ENCODE measurements at regions not wholly inside any gene's neighbourhood (a gene's known extent, or its start where the extent isn't known, plus 50 kb on each side); places are given as distances from the start of the nearest gene placed in this dataset.
"Not testable (repeated sequence)": the region's sequence is repeated elsewhere in the genome, so short reads cannot be mapped to it uniquely, and the experiment has no call there.

GRCh38 chrX:130502016-130502570 is 100.3 kb downstream of the RBMX2 start:
- no peak overlapping the region for H3K4me2 ChIP-seq
- TF ChIP-seq MAFK (IDR thresholded peaks at IDR 0.05; ENCODE audit: partially characterized antibody): peak; percentile 85
- TF ChIP-seq NPAS2 (CRISPR knock-in tag; IDR thresholded peaks at IDR 0.05; ENCODE audit: borderline replicate concordance): no peak
- TF ChIP-seq PHF8 (IDR thresholded peaks at IDR 0.05; ENCODE audit: borderline replicate concordance, low read depth): no peak
- WGBS (ENCODE audit: missing lambda C conversion rate): 11% methylated on average over 3 of the region's 3 CpGs
- H3K4me1 ChIP-seq: no peaks in the 10 kb centered on the region
- no peak for DNase-seq (ENCODE audit: low read depth in 1 of 2, low spot score in 1 of 2)
- ChIA-PET POLR2A (no interaction called here), CTCF (no interaction called here)
- FAIRE-seq: peak; percentile 80
- H3K4me3 ChIP-seq: no peak overlapping the region
- H3K9me3 ChIP-seq: no peaks in the 10 kb centered on the region
- ATAC-seq: no peak
- no peak overlapping the region for H3K27ac ChIP-seq

- ChIA-PET CTCF (no interaction called here), POLR2A (no interaction called here)
- ATAC-seq: no peak
- no peak for FAIRE-seq
- WGBS (ENCODE audit: missing lambda C conversion rate): 86% methylated on average over 2 of the region's 2 CpGs
- TF ChIP-seq CTCF (IDR thresholded peaks at IDR 0.05): no peak
- TF ChIP-seq ZFP36 (IDR thresholded peaks at IDR 0.05; ENCODE audit: borderline replicate concordance, partially characterized antibody): no peak
- TF ChIP-seq EP300 (IDR thresholded peaks at IDR 0.05): no peak
- TF ChIP-seq CHD2 (IDR thresholded peaks at IDR 0.05; ENCODE audit: low read length, partially characterized antibody): no peak
- TF ChIP-seq MAZ (IDR thresholded peaks at IDR 0.05; ENCODE audit: borderline replicate concordance, low read depth, low read length): no peak
- no peak for TF ChIP-seq BHLHE40 (IDR thresholded peaks at IDR 0.05; ENCODE audit: low read depth, low read length)
- H3K4me1 ChIP-seq: no peaks in the 10 kb centered on the region
- H3K4me3 ChIP-seq: no peak overlapping the region
- DNase-seq (ENCODE audit: low read depth in 1 of 2, low spot score in 1 of 2): no peak
- no peak overlapping the region for H3K4me2 ChIP-seq
- H3K27ac ChIP-seq: no peak overlapping the region
- H3K9me3 ChIP-seq: no peaks in the 10 kb centered on the region
Observed at GRCh38 chrX:130504019-130504418, 102.2 kb downstream of the RBMX2 start.

- no peak overlapping the region for H3K27ac ChIP-seq
- H3K4me2 ChIP-seq: no peak overlapping the region
- H3K4me3 ChIP-seq: no peak overlapping the region
- ATAC-seq: no peak
- H3K9me3 ChIP-seq: no peaks in the 10 kb centered on the region
- CTCF ChIA-PET: no interaction called here
- TF ChIP-seq PHF8 (IDR thresholded peaks at IDR 0.05; ENCODE audit: borderline replicate concordance, low read depth): no peak
- no peak for TF ChIP-seq FOSL2 (IDR thresholded peaks at IDR 0.05)
- TF ChIP-seq FOSL2 (CRISPR knock-in tag; IDR thresholded peaks at IDR 0.05): no peak
- no peak for TF ChIP-seq MYC (IDR thresholded peaks at IDR 0.05; ENCODE audit: borderline replicate concordance, low read length)
- TF ChIP-seq CBX2 (IDR thresholded peaks at IDR 0.05; ENCODE audit: borderline replicate concordance, low read depth): no peak
- TF ChIP-seq NPAS2 (CRISPR knock-in tag; IDR thresholded peaks at IDR 0.05; ENCODE audit: borderline replicate concordance): no peak
- TF ChIP-seq KDM5A (IDR thresholded peaks at IDR 0.05): no peak
- no peak for TF ChIP-seq TP53 (CRISPR knock-in tag; IDR thresholded peaks at IDR 0.05)
- no peak for TF ChIP-seq POLR2A (IDR thresholded peaks at IDR 0.05; ENCODE audit: low read length)
- no peak for TF ChIP-seq FOXS1 (CRISPR knock-in tag; IDR thresholded peaks at IDR 0.05)
- TF ChIP-seq RFX5 (IDR thresholded peaks at IDR 0.05): no peak
- no peaks in the 10 kb centered on the region for H3K4me1 ChIP-seq
- FAIRE-seq: no peak
- 47% methylated on average over 2 of the region's 2 CpGs for WGBS (ENCODE audit: missing lambda C conversion rate)
- POLR2A ChIA-PET: no interaction called here
- DNase-seq (ENCODE audit: low read depth in 1 of 2, low spot score in 1 of 2): no peak
Observed at GRCh38 chrX:130507015-130507414, 105.2 kb downstream of the RBMX2 start.

GRCh38 chrX:130512534-130512933 is 110.7 kb downstream of the RBMX2 start:
- not testable (repeated sequence) for FAIRE-seq

More at GRCh38 chrX:130512534-130512933, 110.7 kb downstream of the RBMX2 start:
- 58% methylated on average over 3 of the region's 3 CpGs for WGBS (ENCODE audit: missing lambda C conversion rate)
- POLR2A ChIA-PET; H3K4me3 ChIP-seq; H3K4me1 ChIP-seq; H3K9me3 ChIP-seq; DNase-seq (ENCODE audit: low read depth in 1 of 2, low spot score in 1 of 2); CTCF ChIA-PET; H3K27ac ChIP-seq; H3K4me2 ChIP-seq; ATAC-seq: not testable (repeated sequence)
